K562 (cell line): ENCODE measurements at regions not wholly inside any gene's neighbourhood (a gene's known extent, or its start where the extent isn't known, plus 50 kb on each side); places are given as distances from the start of the nearest gene placed in this dataset.

Experiments used
- ATAC-seq: fragments of 200-7000 bp; cut with Tn5 transposase; 3 replicates; pipeline ENCODE4 v1.9.1; 2020; ENCODE audit warnings: moderate library complexity
- BruUV-seq: library from RNA; stranded (reverse); fragments of 400-500 nt; replicated peaks from 2 replicates; lab custom pipeline; 2021; lab: Mats Ljungman, UMichigan
- CTCF ChIA-PET: fragments of 300-600 bp; formaldehyde crosslinking; extraction: SDS; loops from one replicate; lab custom pipeline; 2021; ENCODE audit warnings: low intra/inter-chr PET ratio; lab: Yijun Ruan, JAX
- POLR2A ChIA-PET: fragments of 300-600, 350-650 bp; sonication (Branson Sonifier 250); formaldehyde crosslinking; extraction: SDS; loops from one replicate; lab custom pipeline; 2021; ENCODE audit warnings: antibody characterized with exemption, inconsistent platforms; lab: Yijun Ruan, JAX
- DNase-seq, 4 experiments: peaks; one replicate each; pipeline versions ENCODE4 v3.0.0 to v3.0.0-alpha.2; 2011 to 2018; ENCODE audit warnings: low spot score in 3 of 4, mixed read lengths in 3 of 4; ENCODE audit errors: extremely low read depth in 1 of 4
- FAIRE-seq: peaks from 2 replicates; lab custom pipeline; 2011; peaks lifted over from hg19 to GRCh38; lab: Jason Lieb, UNC
- H2AFZ ChIP-seq: 2 replicates; pipeline ENCODE4 v1.6.0; 2011; ENCODE audit warnings: low read depth, low read length, control low read depth, inconsistent platforms
- H3K27ac ChIP-seq: fragments of 200-600 bp; 3 replicates; pipeline ENCODE4 v1.8.0; 2011; ENCODE audit warnings: low read depth, mild to moderate bottlenecking, control low read depth, inconsistent platforms, low read length, moderate library complexity, mixed read lengths; ENCODE audit errors: extremely low read depth
- H3K27me3 ChIP-seq, 2 experiments: fragments of 300-600 bp in 1 of 2; 2 replicates in 1 of 2; 3 replicates in 1 of 2; pipeline versions ENCODE4 v1.6.0 to v1.8.0; 2011; ENCODE audit warnings: inconsistent platforms in 2 of 2, low read length in 2 of 2, mild to moderate bottlenecking in 1 of 2, mixed read lengths in 1 of 2, moderate library complexity in 1 of 2; ENCODE audit not compliant: control insufficient read depth in 2 of 2, insufficient read depth in 2 of 2
- H3K36me3 ChIP-seq: fragments of 300-600 bp; 3 replicates; pipeline ENCODE4 v1.8.0; 2011; ENCODE audit warnings: mild to moderate bottlenecking, low read length, inconsistent platforms; ENCODE audit not compliant: control insufficient read depth, insufficient read depth
- H3K4me1 ChIP-seq, 2 experiments: fragments of 200-600 bp in 1 of 2; replicated peaks in 1 of 2; 2 replicates in 1 of 2; 3 replicates in 1 of 2; pipeline versions ENCODE4 v1.5.1 to v1.8.0; 2011; ENCODE audit warnings: inconsistent platforms in 2 of 2, low read length in 2 of 2, mild to moderate bottlenecking in 1 of 2, mixed read lengths in 1 of 2, moderate library complexity in 1 of 2; ENCODE audit not compliant: control insufficient read depth in 2 of 2, insufficient read depth in 2 of 2
- H3K4me2 ChIP-seq: 2 replicates; pipeline ENCODE4 v1.6.1; 2011; ENCODE audit warnings: low read length, control low read depth, inconsistent platforms, mixed read lengths; ENCODE audit not compliant: insufficient read depth
- H3K4me3 ChIP-seq: fragments of 200-600 bp; sonication (generic), shearing (Covaris generic); 2 replicates; pipeline ENCODE4 v1.5.1; 2016; ENCODE audit warnings: control low read depth, inconsistent platforms
- H3K79me2 ChIP-seq: fragments of 200-600 bp; 3 replicates; pipeline ENCODE4 v1.8.0; 2011; ENCODE audit warnings: low read length, inconsistent platforms; ENCODE audit not compliant: control insufficient read depth, insufficient read depth
- H3K9ac ChIP-seq, 2 experiments: 2 replicates each; pipeline versions ENCODE4 v1.6.0 to v1.6.1; 2011; ENCODE audit warnings: low read depth in 2 of 2, low read length in 2 of 2, control low read depth in 1 of 2, inconsistent platforms in 1 of 2, mild to moderate bottlenecking in 1 of 2, mixed read lengths in 1 of 2; ENCODE audit not compliant: insufficient read depth in 1 of 2
- H3K9me1 ChIP-seq: one replicate; pipeline ENCODE4 v1.6.0; 2011; ENCODE audit warnings: inconsistent platforms, mild to moderate bottlenecking, low read length, moderate library complexity; ENCODE audit not compliant: control insufficient read depth, insufficient read depth
- H3K9me3 ChIP-seq: replicated peaks from 2 replicates; pipeline ENCODE4 v1.5.1; 2011; ENCODE audit warnings: low read depth, low read length, inconsistent platforms; ENCODE audit not compliant: control insufficient read depth, insufficient read depth
- H4K20me1 ChIP-seq: replicated peaks from 2 replicates; pipeline ENCODE4 v1.6.1; 2011; ENCODE audit warnings: low read length, inconsistent platforms, mixed read lengths; ENCODE audit not compliant: control insufficient read depth, insufficient read depth
- BRD4 ChIP-seq: fragments of 200-600 bp; sonication (generic); IDR thresholded peaks from 2 replicates; pipeline ENCODE4 v1.6.1; 2017; ENCODE audit warnings: inconsistent platforms
- CREBBP ChIP-seq: IDR thresholded peaks from one replicate; pipeline ENCODE4 v1.6.1; 2012; ENCODE audit warnings: low read depth, mild to moderate bottlenecking, control low read depth, inconsistent platforms, low read length
- MEF2D ChIP-seq: conservative IDR thresholded peaks from 2 replicates; pipeline ENCODE4 v1.6.1; 2016; ENCODE audit warnings: low read depth, missing genetic modification characterization, missing compliant biosample characterization
- MLX ChIP-seq, 2 experiments: fragments of 450-650 bp in 1 of 2; sonication (generic) in 1 of 2; formaldehyde crosslinking; conservative IDR thresholded peaks; 2 replicates each; pipeline versions ENCODE4 v1.4.0 to v1.8.1; 2020 to 2022; ENCODE audit warnings: mild to moderate bottlenecking in 1 of 2, missing genetic modification reagents in 1 of 2
- MYC ChIP-seq, 2 experiments: fragments of 250-450 bp in 1 of 2; sonication (Bioruptor Pico) in 1 of 2; IDR thresholded peaks; 2 replicates each; pipeline versions ENCODE4 v1.5.1 to v1.6.1; 2012 to 2021; ENCODE audit warnings: low read depth in 2 of 2, borderline replicate concordance in 1 of 2, improper control_type of control experiment in 1 of 2, low read length in 1 of 2, mild to moderate bottlenecking in 1 of 2, moderate library complexity in 1 of 2
- PML ChIP-seq: IDR thresholded peaks from 2 replicates; pipeline ENCODE4 v1.6.1; 2012; ENCODE audit warnings: low read length, inconsistent platforms
- RB1 ChIP-seq: fragments of 450-650 bp; IDR thresholded peaks from 2 replicates; pipeline ENCODE4 v1.6.1; 2017; ENCODE audit warnings: low read depth, mild to moderate bottlenecking
- RBM15 ChIP-seq: fragments of 200-400 bp; formaldehyde crosslinking; IDR thresholded peaks from 2 replicates; pipeline ENCODE4 v1.6.1; 2018; ENCODE audit warnings: mild to moderate bottlenecking, low read length, moderate library complexity; ENCODE audit not compliant: insufficient read depth
- RFX1 ChIP-seq: fragments of 450-650 bp; IDR thresholded peaks from 2 replicates; pipeline ENCODE4 v1.6.1; 2016; ENCODE audit warnings: mild to moderate bottlenecking, moderate library complexity
- SMAD3 ChIP-seq: fragments of 450-650 bp; formaldehyde crosslinking; conservative IDR thresholded peaks from 2 replicates; pipeline ENCODE4 v1.4.0; 2020; ENCODE audit warnings: mild to moderate bottlenecking
- SUPT5H ChIP-seq: fragments of 450-650 bp; IDR thresholded peaks from 2 replicates; pipeline ENCODE4 v1.6.1; 2016
- TEAD2 ChIP-seq: fragments of 450-650 bp; IDR thresholded peaks from 2 replicates; pipeline ENCODE4 v1.6.1; 2016; ENCODE audit warnings: missing genetic modification characterization, control low read depth, missing compliant biosample characterization
- THAP7 ChIP-seq: fragments of 250-450 bp; sonication (Bioruptor Pico); IDR thresholded peaks from 2 replicates; pipeline ENCODE4 v1.5.0; 2021
- WGBS: fragments of 100-300 bp; shearing (Covaris generic); methylation state at CpG from one replicate; pipeline ENCODE4 v1.1.6; 2016; ENCODE audit warnings: low coverage, mixed read lengths; ENCODE audit not compliant: insufficient coverage; ENCODE audit errors: missing lambda C conversion rate; 5-methylcytosine and 5-hydroxymethylcytosine counted together
- in situ Hi-C: fragments of 300-500 bp; cut with MboI; formaldehyde crosslinking; loops from 4 replicates; pipeline ENCODE4 v1.15.0; 2018; ENCODE audit warnings: inconsistent platforms, mixed read lengths
- intact Hi-C: fragments of 100-400 bp; cut with micrococcal nuclease; formaldehyde crosslinking; loops from 2 replicates; pipeline ENCODE4 v1.14.2; 2022
- TF ChIP-seq, protein P1 (sequence below): fragments of 250-450 bp; sonication (Bioruptor Pico); IDR thresholded peaks from 2 replicates; pipeline ENCODE4 v1.4.0; 2020; ENCODE audit warnings: mild to moderate bottlenecking, moderate library complexity

DNA sequence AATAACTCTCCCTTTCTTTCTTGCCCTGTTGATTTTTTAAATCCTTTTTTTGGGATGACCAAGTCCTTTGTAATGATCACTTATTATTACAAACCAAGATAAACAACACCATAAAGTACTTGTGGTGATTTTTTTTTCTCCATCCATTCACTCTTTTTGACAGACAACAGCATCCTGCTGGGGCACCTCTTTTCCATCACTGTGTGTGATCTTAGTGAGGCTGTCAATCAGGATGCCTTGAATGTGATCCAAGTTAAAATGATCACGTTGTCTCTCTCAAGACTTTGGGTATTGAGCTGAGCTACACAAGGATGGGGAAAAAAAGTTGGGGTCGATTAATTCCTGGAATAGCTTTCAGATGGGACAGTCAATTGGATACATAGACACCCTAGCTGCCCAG lies 73.6 kb upstream of the PPP2R2B start:
- Histone ChIP-seq H3K79me2 (no peaks in the 10 kb centered on the region), H3K4me1 (no peaks in the 10 kb centered on the region), H3K36me3 (no peaks in the 10 kb centered on the region), H3K9ac (no peak overlapping the region), H4K20me1 (no peaks in the 10 kb centered on the region), H3K27ac (no peak overlapping the region), H3K4me2 (no peak overlapping the region), H3K9me3 (no peaks in the 10 kb centered on the region), H3K27me3 (no peaks in the 10 kb centered on the region), H3K9me1 (no peaks in the 10 kb centered on the region), H3K4me3 (no peak overlapping the region), H2AFZ (no peak overlapping the region)
- no TSS peak for BruUV-seq
- ChIA-PET CTCF (no interaction called here), POLR2A (no interaction called here)
- ATAC-seq (no peak), FAIRE-seq (no peak), DNase-seq (no peak)
- WGBS, result 0% methylated on average over 2 of the region's 2 CpGs
- TF ChIP-seq MEF2D (tag) (no peak), SUPT5H (no peak), SMAD3 (CRISPR knock-in tag) (no peak), MYC (IDR thresholded peaks at IDR 0.05; ENCODE audit: low read depth, low read length) (no peak), MYC (CRISPR knock-in tag; IDR thresholded peaks at IDR 0.05; ENCODE audit: borderline replicate concordance, low read depth) (no peak), CREBBP (no peak), PML (no peak), RBM15 (no peak), BRD4 (no peak), TEAD2 (tag) (no peak), MLX (CRISPR knock-in tag; conservative IDR thresholded peaks at IDR 0.05) (no peak), THAP7 (no peak), RFX1 (no peak), RB1 (no peak)
- TF ChIP-seq, protein P1, sequence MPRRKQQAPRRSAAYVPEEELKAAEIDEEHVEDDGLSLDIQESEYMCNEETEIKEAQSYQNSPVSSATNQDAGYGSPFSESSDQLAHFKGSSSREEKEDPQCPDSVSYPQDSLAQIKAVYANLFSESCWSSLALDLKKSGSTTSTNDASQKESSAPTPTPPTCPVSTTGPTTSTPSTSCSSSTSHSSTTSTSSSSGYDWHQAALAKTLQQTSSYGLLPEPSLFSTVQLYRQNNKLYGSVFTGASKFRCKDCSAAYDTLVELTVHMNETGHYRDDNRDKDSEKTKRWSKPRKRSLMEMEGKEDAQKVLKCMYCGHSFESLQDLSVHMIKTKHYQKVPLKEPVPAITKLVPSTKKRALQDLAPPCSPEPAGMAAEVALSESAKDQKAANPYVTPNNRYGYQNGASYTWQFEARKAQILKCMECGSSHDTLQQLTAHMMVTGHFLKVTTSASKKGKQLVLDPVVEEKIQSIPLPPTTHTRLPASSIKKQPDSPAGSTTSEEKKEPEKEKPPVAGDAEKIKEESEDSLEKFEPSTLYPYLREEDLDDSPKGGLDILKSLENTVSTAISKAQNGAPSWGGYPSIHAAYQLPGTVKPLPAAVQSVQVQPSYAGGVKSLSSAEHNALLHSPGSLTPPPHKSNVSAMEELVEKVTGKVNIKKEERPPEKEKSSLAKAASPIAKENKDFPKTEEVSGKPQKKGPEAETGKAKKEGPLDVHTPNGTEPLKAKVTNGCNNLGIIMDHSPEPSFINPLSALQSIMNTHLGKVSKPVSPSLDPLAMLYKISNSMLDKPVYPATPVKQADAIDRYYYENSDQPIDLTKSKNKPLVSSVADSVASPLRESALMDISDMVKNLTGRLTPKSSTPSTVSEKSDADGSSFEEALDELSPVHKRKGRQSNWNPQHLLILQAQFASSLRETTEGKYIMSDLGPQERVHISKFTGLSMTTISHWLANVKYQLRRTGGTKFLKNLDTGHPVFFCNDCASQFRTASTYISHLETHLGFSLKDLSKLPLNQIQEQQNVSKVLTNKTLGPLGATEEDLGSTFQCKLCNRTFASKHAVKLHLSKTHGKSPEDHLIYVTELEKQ (CRISPR knock-in tag), result no peak
- intact Hi-C loops, result no loop called here
- in situ Hi-C loops, result loop anchor here (25.0 kb wide), 1 partner anchor 640 kb away; no protein-coding TSS in a partner anchor
